GM12864 (cell line): ENCODE measurements at regions not wholly inside any gene's neighbourhood (a gene's known extent, or its start where the extent isn't known, plus 50 kb on each side); places are given as distances from the start of the nearest gene placed in this dataset.
"Not testable (repeated sequence)": the region's sequence is repeated elsewhere in the genome, so short reads cannot be mapped to it uniquely, and the experiment has no call there.

Experiments
- DNase-seq: peaks from one replicate; pipeline ENCODE4 v3.0.0-alpha.2; 2011; ENCODE audit warnings: low read depth
- H3K4me3 ChIP-seq: 2 replicates; pipeline ENCODE4 v1.5.1; 2011; ENCODE audit warnings: mild to moderate bottlenecking, low read depth, low read length, control low read depth
- TF ChIP-seq, protein P1 (sequence below): IDR thresholded peaks from 2 replicates; pipeline ENCODE4 v1.5.1; 2011; ENCODE audit warnings: low read depth, mild to moderate bottlenecking, moderate library complexity, low read length, control low read depth, inconsistent platforms; ENCODE audit errors: missing control alignments

DNA sequence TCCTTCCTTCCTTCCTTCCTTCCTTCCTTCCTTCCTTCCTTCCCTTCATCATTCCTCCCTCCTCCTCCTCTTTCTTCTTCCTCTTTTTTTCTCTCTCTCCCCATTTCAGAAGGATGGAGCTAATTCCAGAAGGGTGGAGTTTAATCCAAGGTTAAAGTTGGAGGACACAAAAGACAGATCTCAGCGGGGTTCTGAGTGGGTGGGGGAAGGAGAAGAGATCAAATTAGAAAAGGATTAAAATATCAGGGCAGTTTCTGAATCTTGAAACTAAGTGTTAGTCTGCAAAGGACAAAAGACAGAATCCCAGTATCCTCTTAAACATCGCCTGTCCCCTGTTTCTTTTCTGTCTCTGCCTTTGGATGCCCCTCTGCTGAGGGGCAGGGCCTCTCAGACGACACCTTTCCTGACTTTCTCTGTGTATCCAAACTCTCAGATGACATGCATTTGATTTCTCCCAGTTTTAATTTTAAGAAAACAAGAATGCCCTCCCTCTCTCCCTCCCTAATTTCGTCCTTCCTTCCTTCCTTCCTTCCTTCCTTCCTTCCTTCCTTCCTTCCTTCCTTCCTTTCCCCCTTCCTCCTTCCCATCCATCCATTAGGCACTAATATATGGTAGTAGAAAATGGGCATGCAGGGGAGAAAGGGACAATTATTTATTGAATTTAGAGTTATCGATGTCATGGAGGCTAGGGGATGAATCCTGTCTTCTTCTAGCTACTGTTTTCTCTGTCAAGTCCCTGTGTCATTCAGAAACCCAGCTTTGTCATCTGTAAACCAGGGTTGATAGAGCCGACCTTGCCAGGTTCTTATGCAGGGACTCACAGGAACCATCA is 269.1 kb downstream of the VRK1 start:
- TF ChIP-seq, protein P1, sequence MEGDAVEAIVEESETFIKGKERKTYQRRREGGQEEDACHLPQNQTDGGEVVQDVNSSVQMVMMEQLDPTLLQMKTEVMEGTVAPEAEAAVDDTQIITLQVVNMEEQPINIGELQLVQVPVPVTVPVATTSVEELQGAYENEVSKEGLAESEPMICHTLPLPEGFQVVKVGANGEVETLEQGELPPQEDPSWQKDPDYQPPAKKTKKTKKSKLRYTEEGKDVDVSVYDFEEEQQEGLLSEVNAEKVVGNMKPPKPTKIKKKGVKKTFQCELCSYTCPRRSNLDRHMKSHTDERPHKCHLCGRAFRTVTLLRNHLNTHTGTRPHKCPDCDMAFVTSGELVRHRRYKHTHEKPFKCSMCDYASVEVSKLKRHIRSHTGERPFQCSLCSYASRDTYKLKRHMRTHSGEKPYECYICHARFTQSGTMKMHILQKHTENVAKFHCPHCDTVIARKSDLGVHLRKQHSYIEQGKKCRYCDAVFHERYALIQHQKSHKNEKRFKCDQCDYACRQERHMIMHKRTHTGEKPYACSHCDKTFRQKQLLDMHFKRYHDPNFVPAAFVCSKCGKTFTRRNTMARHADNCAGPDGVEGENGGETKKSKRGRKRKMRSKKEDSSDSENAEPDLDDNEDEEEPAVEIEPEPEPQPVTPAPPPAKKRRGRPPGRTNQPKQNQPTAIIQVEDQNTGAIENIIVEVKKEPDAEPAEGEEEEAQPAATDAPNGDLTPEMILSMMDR, result no peak

DNA sequence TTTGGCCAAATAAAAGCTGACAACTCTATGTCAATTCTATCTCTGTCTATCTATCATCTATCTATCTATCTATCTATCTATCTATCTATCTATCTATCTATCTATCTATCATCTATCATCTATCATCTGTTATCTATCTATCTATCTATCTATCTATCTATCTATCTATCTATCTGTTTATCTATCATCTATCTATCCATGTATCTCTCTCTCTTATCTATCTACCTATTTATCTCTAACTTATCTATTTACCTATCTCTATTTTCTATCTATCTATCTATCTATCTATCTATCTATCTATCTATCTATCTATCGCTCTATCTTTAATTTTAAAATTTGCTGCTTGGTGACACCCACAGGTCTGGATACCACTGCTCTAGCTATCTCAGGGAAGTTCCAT is 271.1 kb downstream of the VRK1 start:
- not testable (repeated sequence) for H3K4me3 ChIP-seq, DNase-seq

More for the DNA sequence above, 269.1 kb downstream of the VRK1 start:
- H3K4me3 ChIP-seq, result no peak overlapping the region
- no peak for DNase-seq

DNA sequence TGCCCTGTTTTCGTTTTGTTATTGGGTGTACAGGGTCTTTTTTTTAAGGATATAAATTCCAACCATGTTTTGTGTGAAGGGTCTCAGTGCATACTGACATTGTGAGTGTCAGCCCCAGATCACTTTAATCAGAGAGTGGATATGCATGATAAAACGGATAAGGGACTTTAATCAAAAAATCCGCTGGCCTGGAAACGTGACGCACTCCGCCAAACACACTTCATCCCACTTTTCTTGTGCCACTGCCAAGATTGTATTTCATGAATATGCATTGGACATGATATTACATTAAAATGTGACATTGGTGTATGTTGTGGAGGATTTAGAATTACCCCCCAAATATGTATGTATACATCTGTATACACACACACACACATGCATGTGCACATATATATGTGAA is 273.1 kb downstream of the VRK1 start:
- TF ChIP-seq, protein P1, result no peak
- H3K4me3 ChIP-seq, result no peak overlapping the region
- DNase-seq, result no peak

DNA sequence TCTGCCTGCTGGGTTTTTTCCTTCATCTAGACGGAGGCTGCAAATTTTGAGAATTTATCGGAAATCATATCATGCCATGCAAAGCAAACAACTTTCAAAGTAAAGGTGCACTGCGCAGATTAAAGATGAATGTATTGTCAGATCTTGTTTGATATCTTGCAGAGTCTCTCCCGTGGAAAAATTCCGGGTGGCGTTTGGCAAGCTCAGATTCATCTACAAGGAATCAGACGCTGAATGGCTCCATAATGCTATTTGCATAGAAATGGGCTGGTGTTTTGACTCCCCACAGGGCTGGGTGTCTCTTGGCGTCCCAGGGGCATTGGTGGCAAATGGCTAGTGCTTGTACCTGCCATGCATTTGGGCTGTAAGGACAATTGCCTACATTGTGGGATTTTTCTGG is 274.0 kb downstream of the VRK1 start:
- no peak for DNase-seq
- H3K4me3 ChIP-seq, result no peak overlapping the region
- TF ChIP-seq, protein P1, result no peak

DNA sequence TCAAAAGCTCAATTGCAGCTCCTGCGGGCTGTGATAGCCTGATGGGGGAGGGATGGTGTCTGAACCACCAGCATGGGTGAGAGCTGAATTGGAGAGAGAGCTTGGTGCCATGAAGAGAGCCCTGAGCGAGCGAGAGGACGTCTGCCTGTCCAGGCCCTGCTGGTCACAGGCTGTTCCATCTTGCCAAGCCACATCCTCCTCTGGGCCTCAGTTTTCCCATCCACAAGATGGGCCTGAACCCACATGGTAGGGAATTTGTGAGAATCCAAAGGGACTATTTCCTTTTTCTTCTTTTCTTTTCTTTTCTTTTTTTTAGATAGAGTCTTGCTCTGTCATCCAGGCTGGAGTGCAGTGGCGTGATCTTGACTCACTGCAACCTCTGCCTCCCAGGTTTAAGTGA is 276.4 kb downstream of the VRK1 start:
- TF ChIP-seq, protein P1, result no peak
- no peak overlapping the region for H3K4me3 ChIP-seq
- DNase-seq, result no peak

DNA sequence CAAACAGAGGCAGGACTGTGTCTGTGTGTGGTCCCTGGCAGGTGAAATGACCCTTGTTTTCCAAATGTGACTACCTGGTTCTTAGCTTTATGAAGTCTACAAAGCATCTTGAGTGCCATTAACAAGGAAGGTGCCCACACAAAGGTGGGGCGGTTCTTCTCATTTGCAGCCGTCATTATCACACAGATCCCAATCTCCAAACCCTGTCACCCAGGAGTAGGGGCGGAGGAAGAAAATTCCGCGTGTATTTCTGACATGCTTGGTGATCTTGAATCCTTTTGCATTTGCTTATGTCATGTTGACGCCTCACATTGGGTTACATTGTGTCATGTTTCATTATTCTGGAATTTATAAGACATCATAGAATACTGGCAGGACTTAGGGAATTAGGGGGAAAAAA is 277.3 kb downstream of the VRK1 start:
- H3K4me3 ChIP-seq, result no peak overlapping the region
- no peak for DNase-seq
- TF ChIP-seq, protein P1, result no peak

DNA sequence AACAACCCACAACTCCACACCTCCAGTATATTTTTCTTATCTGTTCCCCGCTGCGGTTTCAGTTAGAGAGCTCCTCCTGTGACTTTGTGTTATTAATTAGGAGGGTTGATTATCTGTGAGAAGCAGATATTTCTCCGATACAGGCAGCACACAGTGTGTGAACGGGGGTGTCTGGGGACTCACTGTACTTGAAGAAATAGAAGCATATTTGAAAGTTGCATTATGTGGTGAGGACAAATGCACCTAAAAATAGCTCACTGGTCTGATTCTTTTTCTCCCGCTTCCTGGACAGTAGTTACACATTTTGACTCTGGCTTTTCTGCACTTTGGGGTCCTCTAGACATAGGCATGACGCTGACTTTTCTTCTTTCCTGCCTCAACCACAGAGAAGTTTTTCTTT is 277.7 kb downstream of the VRK1 start:
- TF ChIP-seq, protein P1, result no peak
- no peak overlapping the region for H3K4me3 ChIP-seq
- DNase-seq, result no peak
